ENCODE measurements at regions not wholly inside any gene's neighbourhood (a gene's known extent, or its start where the extent isn't known, plus 50 kb on each side); places are given as distances from the start of the nearest gene placed in this dataset.

DNA sequence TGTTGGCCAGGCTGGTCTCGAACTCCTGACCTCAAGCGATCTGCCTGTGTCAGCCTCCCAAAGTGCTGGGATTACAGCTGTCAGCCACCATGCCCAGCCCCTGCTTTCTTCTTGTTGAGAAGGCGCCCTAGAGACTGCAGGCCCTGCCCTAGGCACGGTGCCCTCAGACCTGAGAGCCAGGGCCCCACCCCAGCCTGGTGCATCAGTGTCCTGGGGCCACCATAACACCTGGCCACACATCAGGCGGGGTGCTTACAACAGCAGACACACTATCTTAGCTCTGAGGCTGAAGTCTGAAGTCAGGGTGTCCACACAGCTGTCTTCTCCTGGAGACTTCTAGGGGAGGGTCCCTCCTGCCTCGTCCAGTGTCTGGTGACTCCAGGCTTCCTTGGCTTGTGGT is 120.6 kb downstream of the NDUFA10 start:
- Histone ChIP-seq H2AFZ (ENCODE audit: low read depth, low read length) (no peak overlapping the region), H3K4me3 (replicated peaks in 1 of 3; ENCODE audit: insufficient read depth in 1 of 3, low read depth in 1 of 3, low read length in 3 of 3) (no peak overlapping the region), H3K27ac (ENCODE audit: insufficient read depth, low read depth, low read length) (no peak overlapping the region), H3K4me2 (ENCODE audit: insufficient read depth, low read length) (no peak overlapping the region), H3K36me3 (ENCODE audit: control insufficient read depth in 2 of 2, extremely low read depth in 1 of 2, insufficient read depth in 2 of 2, low read length in 2 of 2) (no peaks in the 10 kb centered on the region), H3K9me3 (replicated peaks; ENCODE audit: control insufficient read depth, insufficient read depth, low read length) (no peaks in the 10 kb centered on the region), H3K9ac (replicated peaks; ENCODE audit: extremely low read depth, insufficient read depth, low read length) (no peak overlapping the region), H3K79me2 (ENCODE audit: control insufficient read depth, insufficient read depth, low read length) (no peaks in the 10 kb centered on the region), H4K20me1 (replicated peaks; ENCODE audit: control insufficient read depth, extremely low read depth, insufficient read depth, low read length) (no peaks in the 10 kb centered on the region), H3K4me1 (ENCODE audit: control insufficient read depth, extremely low read depth, insufficient read depth, low read length) (no peaks in the 10 kb centered on the region), H3K27me3 (ENCODE audit: control insufficient read depth in 2 of 2, insufficient read depth in 2 of 2, low read length in 2 of 2) (no peaks in the 10 kb centered on the region), H3K9me1 (replicated peaks; ENCODE audit: control insufficient read depth, extremely low read depth, insufficient read depth, low read length) (no peaks in the 10 kb centered on the region)
- no TSS peak for BruUV-seq (replicated peaks)
- FAIRE-seq (no peak), DNase-seq (ENCODE audit: low read depth, low spot score) (no peak)
- ChIA-PET CTCF (no interaction called here), POLR2A (no interaction called here)
- intact Hi-C loops (cut with micrococcal nuclease): no loop called here
- dilution Hi-C loops (cut with MboI; ENCODE audit: extremely low pct_ligation_motif_present, low sequenced_read_pairs): no loop called here
- TF ChIP-seq MYC (IDR thresholded peaks at IDR 0.05; ENCODE audit: low read depth, low read length): no peak
- TF ChIP-seq JUN (IDR thresholded peaks at IDR 0.05; ENCODE audit: borderline replicate concordance, insufficient read depth, insufficient read length, low read depth): no peak
- TF ChIP-seq, protein P1, sequence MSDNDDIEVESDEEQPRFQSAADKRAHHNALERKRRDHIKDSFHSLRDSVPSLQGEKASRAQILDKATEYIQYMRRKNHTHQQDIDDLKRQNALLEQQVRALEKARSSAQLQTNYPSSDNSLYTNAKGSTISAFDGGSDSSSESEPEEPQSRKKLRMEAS (IDR thresholded peaks at IDR 0.05; ENCODE audit: insufficient read depth, insufficient read length): no peak
- no peak for TF ChIP-seq POLR2A (IDR thresholded peaks at IDR 0.05; ENCODE audit: low read depth, low read length)
- TF ChIP-seq FOS (IDR thresholded peaks at IDR 0.05; ENCODE audit: borderline replicate concordance, insufficient read depth, low read length): no peak
- TF ChIP-seq EZH2 (IDR thresholded peaks at IDR 0.05; ENCODE audit: borderline replicate concordance, low read depth, low read length, severe bottlenecking): no peak
- TF ChIP-seq, protein P2, sequence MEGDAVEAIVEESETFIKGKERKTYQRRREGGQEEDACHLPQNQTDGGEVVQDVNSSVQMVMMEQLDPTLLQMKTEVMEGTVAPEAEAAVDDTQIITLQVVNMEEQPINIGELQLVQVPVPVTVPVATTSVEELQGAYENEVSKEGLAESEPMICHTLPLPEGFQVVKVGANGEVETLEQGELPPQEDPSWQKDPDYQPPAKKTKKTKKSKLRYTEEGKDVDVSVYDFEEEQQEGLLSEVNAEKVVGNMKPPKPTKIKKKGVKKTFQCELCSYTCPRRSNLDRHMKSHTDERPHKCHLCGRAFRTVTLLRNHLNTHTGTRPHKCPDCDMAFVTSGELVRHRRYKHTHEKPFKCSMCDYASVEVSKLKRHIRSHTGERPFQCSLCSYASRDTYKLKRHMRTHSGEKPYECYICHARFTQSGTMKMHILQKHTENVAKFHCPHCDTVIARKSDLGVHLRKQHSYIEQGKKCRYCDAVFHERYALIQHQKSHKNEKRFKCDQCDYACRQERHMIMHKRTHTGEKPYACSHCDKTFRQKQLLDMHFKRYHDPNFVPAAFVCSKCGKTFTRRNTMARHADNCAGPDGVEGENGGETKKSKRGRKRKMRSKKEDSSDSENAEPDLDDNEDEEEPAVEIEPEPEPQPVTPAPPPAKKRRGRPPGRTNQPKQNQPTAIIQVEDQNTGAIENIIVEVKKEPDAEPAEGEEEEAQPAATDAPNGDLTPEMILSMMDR (IDR thresholded peaks at IDR 0.05; ENCODE audit: extremely low read depth in 1 of 2, insufficient read depth in 1 of 2, low read depth in 1 of 2, low read length in 2 of 2): no peak
- no peak for TF ChIP-seq GATA2 (IDR thresholded peaks at IDR 0.05; ENCODE audit: insufficient read depth, insufficient read length, low read depth, low read length)
- no peak for TF ChIP-seq POLR2AphosphoS5 (IDR thresholded peaks at IDR 0.05; ENCODE audit: insufficient read depth, low read depth, low read length)
